A549 (cell line): ENCODE measurements at regions not wholly inside any gene's neighbourhood (a gene's known extent, or its start where the extent isn't known, plus 50 kb on each side); places are given as distances from the start of the nearest gene placed in this dataset.

Experiments
- CEBPB ChIP-seq, 2 experiments: fragments of >200 bp in 1 of 2; sonication (Bioruptor Twin) in 1 of 2; formaldehyde crosslinking in 1 of 2; IDR thresholded peaks; 2 replicates each; pipeline ENCODE4 v1.6.1; 2012 to 2016
- EP300 ChIP-seq, 2 experiments: fragments of >200 bp; sonication (Bioruptor Twin); formaldehyde crosslinking; IDR thresholded peaks; 2 replicates in 1 of 2; 3 replicates in 1 of 2; pipeline ENCODE4 v1.6.1; 2016 to 2017
- PBX3 ChIP-seq: IDR thresholded peaks from 2 replicates; pipeline ENCODE4 v1.6.1; 2012
- POLR2A ChIP-seq: IDR thresholded peaks from 2 replicates; pipeline ENCODE4 v1.6.1; 2012; ENCODE audit warnings: mild to moderate bottlenecking, low read length
- RAD21 ChIP-seq, 2 experiments: fragments of >200 bp in 1 of 2; sonication (Bioruptor Twin) in 1 of 2; formaldehyde crosslinking in 1 of 2; IDR thresholded peaks in 1 of 2; conservative IDR thresholded peaks in 1 of 2; 2 replicates in 1 of 2; 3 replicates in 1 of 2; pipeline ENCODE4 v1.6.1; 2012 to 2018; ENCODE audit warnings: inconsistent platforms in 1 of 2
- RARB ChIP-seq: fragments of 250-450 bp; sonication (Bioruptor Pico); IDR thresholded peaks from 2 replicates; pipeline ENCODE4 v1.8.0; 2021; ENCODE audit warnings: mild to moderate bottlenecking, moderate library complexity
- RCOR1 ChIP-seq: fragments of 150-350 bp; IDR thresholded peaks from 2 replicates; pipeline ENCODE4 v1.6.1; 2014; ENCODE audit warnings: antibody characterized with exemption, low read length, low read depth
- RFX5 ChIP-seq: fragments of 450-650 bp; IDR thresholded peaks from 2 replicates; pipeline ENCODE4 v1.7.1; 2014; ENCODE audit warnings: antibody characterized with exemption, mild to moderate bottlenecking, moderate library complexity
- SMC3 ChIP-seq: fragments of >200 bp; sonication (Bioruptor Twin); formaldehyde crosslinking; IDR thresholded peaks from 3 replicates; pipeline ENCODE4 v1.6.1; 2018; ENCODE audit warnings: inconsistent platforms
- SREBF2 ChIP-seq: fragments of 450-650 bp; IDR thresholded peaks from 2 replicates; pipeline ENCODE4 v1.6.1; 2014; ENCODE audit warnings: mild to moderate bottlenecking, moderate library complexity
- TP53 ChIP-seq: fragments of 250-450 bp; sonication (Bioruptor Pico); IDR thresholded peaks from 2 replicates; pipeline ENCODE4 v1.5.0; 2021; ENCODE audit warnings: mild to moderate bottlenecking, moderate library complexity
- ZSCAN20 ChIP-seq: fragments of 250-450 bp; sonication (Bioruptor Pico); IDR thresholded peaks from 2 replicates; pipeline ENCODE4 v1.8.0; 2022; ENCODE audit warnings: mild to moderate bottlenecking, moderate library complexity
- TF ChIP-seq, protein P1 (sequence below): fragments of >200 bp; sonication (Bioruptor Twin); formaldehyde crosslinking; IDR thresholded peaks from 3 replicates; pipeline ENCODE4 v1.5.1; 2016
- TF ChIP-seq, protein P2 (sequence below): IDR thresholded peaks from 2 replicates; pipeline ENCODE4 v1.6.1; 2012

GRCh38 chr16:64313726-64314125 is 808.1 kb downstream of the CDH11 start:
- TF ChIP-seq CEBPB (IDR thresholded peaks at IDR 0.05) (no peak), SREBF2 (no peak), PBX3 (no peak), RFX5 (no peak), RARB (CRISPR knock-in tag) (no peak), EP300 (IDR thresholded peaks at IDR 0.05) (no peak), RCOR1 (no peak), POLR2A (no peak), RAD21 (conservative IDR thresholded peaks at IDR 0.05 in 1 of 2, IDR thresholded peaks at IDR 0.05 in 1 of 2) (no peak), ZSCAN20 (CRISPR knock-in tag) (no peak), TP53 (CRISPR knock-in tag) (no peak), SMC3 (no peak)
- TF ChIP-seq, protein P1, sequence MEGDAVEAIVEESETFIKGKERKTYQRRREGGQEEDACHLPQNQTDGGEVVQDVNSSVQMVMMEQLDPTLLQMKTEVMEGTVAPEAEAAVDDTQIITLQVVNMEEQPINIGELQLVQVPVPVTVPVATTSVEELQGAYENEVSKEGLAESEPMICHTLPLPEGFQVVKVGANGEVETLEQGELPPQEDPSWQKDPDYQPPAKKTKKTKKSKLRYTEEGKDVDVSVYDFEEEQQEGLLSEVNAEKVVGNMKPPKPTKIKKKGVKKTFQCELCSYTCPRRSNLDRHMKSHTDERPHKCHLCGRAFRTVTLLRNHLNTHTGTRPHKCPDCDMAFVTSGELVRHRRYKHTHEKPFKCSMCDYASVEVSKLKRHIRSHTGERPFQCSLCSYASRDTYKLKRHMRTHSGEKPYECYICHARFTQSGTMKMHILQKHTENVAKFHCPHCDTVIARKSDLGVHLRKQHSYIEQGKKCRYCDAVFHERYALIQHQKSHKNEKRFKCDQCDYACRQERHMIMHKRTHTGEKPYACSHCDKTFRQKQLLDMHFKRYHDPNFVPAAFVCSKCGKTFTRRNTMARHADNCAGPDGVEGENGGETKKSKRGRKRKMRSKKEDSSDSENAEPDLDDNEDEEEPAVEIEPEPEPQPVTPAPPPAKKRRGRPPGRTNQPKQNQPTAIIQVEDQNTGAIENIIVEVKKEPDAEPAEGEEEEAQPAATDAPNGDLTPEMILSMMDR: no peak
- TF ChIP-seq, protein P2, sequence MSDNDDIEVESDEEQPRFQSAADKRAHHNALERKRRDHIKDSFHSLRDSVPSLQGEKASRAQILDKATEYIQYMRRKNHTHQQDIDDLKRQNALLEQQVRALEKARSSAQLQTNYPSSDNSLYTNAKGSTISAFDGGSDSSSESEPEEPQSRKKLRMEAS: no peak
